ENCODE measurements at regions not wholly inside any gene's neighbourhood (a gene's known extent, or its start where the extent isn't known, plus 50 kb on each side); places are given as distances from the start of the nearest gene placed in this dataset.

DNA sequence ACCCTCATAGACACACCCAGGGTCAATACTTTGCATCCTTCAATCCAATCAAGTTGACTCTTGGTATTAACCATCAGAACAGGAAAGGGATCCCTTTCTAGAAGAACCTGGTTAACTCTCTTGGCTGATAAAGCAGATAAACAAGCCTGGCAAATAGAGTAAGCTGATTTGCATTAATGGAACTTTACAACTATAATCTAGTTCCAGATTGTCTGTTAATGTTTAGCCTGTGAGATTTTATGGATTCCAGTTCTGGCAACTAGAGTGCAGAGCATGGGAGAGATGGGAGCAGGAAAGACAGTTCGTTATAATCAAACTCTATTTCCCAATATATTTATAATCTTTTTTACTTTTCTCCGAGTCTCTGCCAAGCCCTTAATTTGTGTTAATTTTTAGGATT is 272.6 kb upstream of the KLHL1 start:
- Histone ChIP-seq H3K4me3 (ENCODE audit: low read length) (no peak overlapping the region), H4K20me1 (ENCODE audit: low read length) (no peaks in the 10 kb centered on the region), H3K4me1 (ENCODE audit: insufficient read depth, low read length) (no peaks in the 10 kb centered on the region), H3K4me2 (ENCODE audit: low read length) (no peak overlapping the region), H3K36me3 (ENCODE audit: low read depth, low read length) (no peaks in the 10 kb centered on the region), H3K27me3 (ENCODE audit: low read length) (no peaks in the 10 kb centered on the region), H3K9me3 (ENCODE audit: low read length) (no peaks in the 10 kb centered on the region), H2AFZ (ENCODE audit: low read length) (no peak overlapping the region), H3K79me2 (ENCODE audit: low read length) (no peaks in the 10 kb centered on the region), H3F3A (ENCODE audit: low read length, unreplicated experiment) (no peaks in the 10 kb centered on the region), H3K9ac (ENCODE audit: low read length) (no peak overlapping the region), H3K27ac (ENCODE audit: low read length) (no peak overlapping the region), H3K9me2 (replicated peaks; ENCODE audit: low read length) (no peaks in the 10 kb centered on the region)
- intact Hi-C loops (cut with micrococcal nuclease), result no loop called here
- POLR2A ChIA-PET (ENCODE audit: unreplicated experiment), result no interaction called here
- no peak for TF ChIP-seq EZH2phosphoT487 (IDR thresholded peaks at IDR 0.05; ENCODE audit: borderline replicate concordance, low read length)
- TF ChIP-seq EZH2 (IDR thresholded peaks at IDR 0.05; ENCODE audit: low read length, unreplicated experiment), result no peak
- no peak for TF ChIP-seq CTCF (conservative IDR thresholded peaks at IDR 0.05; ENCODE audit: low read depth, low read length)
- no TSS peak for BruUV-seq (replicated peaks)
- ATAC-seq (no peak), DNase-seq (no peak)
- CTCF ChIA-PET, result no interaction called here

GRCh38 chr13:70375718-70376117 is 267.5 kb upstream of the KLHL1 start:
- no peaks in the 10 kb centered on the region for H3K4me1 ChIP-seq (ENCODE audit: insufficient read depth, low read length)
- no peak overlapping the region for H2AFZ ChIP-seq (ENCODE audit: low read length)
- no peaks in the 10 kb centered on the region for H3K9me2 ChIP-seq (replicated peaks; ENCODE audit: low read length)
- H3K9ac ChIP-seq (ENCODE audit: low read length), result no peak overlapping the region
- no peaks in the 10 kb centered on the region for H3K9me3 ChIP-seq (ENCODE audit: low read length)
- intact Hi-C loops (cut with micrococcal nuclease), result no loop called here
- ChIA-PET CTCF (no interaction called here), POLR2A (ENCODE audit: unreplicated experiment) (no interaction called here)
- no TSS peak for BruUV-seq (replicated peaks)
- DNase-seq (no peak), ATAC-seq (no peak)
- H3K36me3 ChIP-seq (ENCODE audit: low read depth, low read length), result no peaks in the 10 kb centered on the region
- no peak overlapping the region for H3K4me2 ChIP-seq (ENCODE audit: low read length)
- H3F3A ChIP-seq (ENCODE audit: low read length, unreplicated experiment), result no peaks in the 10 kb centered on the region
- H4K20me1 ChIP-seq (ENCODE audit: low read length), result no peaks in the 10 kb centered on the region
- H3K4me3 ChIP-seq (ENCODE audit: low read length), result no peak overlapping the region
- no peak for TF ChIP-seq CTCF (conservative IDR thresholded peaks at IDR 0.05; ENCODE audit: low read depth, low read length)
- no peak for TF ChIP-seq EZH2phosphoT487 (IDR thresholded peaks at IDR 0.05; ENCODE audit: borderline replicate concordance, low read length)
- no peak for TF ChIP-seq EZH2 (IDR thresholded peaks at IDR 0.05; ENCODE audit: low read length, unreplicated experiment)
- no peak overlapping the region for H3K27ac ChIP-seq (ENCODE audit: low read length)
- H3K27me3 ChIP-seq (ENCODE audit: low read length), result no peaks in the 10 kb centered on the region
- no peaks in the 10 kb centered on the region for H3K79me2 ChIP-seq (ENCODE audit: low read length)

GRCh38 chr13:70370924-70371323 is 262.7 kb upstream of the KLHL1 start:
- H3K4me3 ChIP-seq (ENCODE audit: low read length), result no peak overlapping the region
- BruUV-seq (replicated peaks), result no TSS peak
- no peaks in the 10 kb centered on the region for H3K79me2 ChIP-seq (ENCODE audit: low read length)
- ATAC-seq (no peak), DNase-seq (no peak)
- no peaks in the 10 kb centered on the region for H4K20me1 ChIP-seq (ENCODE audit: low read length)
- no peak overlapping the region for H3K9ac ChIP-seq (ENCODE audit: low read length)
- intact Hi-C loops (cut with micrococcal nuclease), result no loop called here
- H3K4me1 ChIP-seq (ENCODE audit: insufficient read depth, low read length), result no peaks in the 10 kb centered on the region
- no peaks in the 10 kb centered on the region for H3F3A ChIP-seq (ENCODE audit: low read length, unreplicated experiment)
- ChIA-PET CTCF (no interaction called here), POLR2A (ENCODE audit: unreplicated experiment) (no interaction called here)
- no peaks in the 10 kb centered on the region for H3K9me3 ChIP-seq (ENCODE audit: low read length)
- no peaks in the 10 kb centered on the region for H3K27me3 ChIP-seq (ENCODE audit: low read length)
- no peak overlapping the region for H3K27ac ChIP-seq (ENCODE audit: low read length)
- H2AFZ ChIP-seq (ENCODE audit: low read length), result no peak overlapping the region
- no peaks in the 10 kb centered on the region for H3K36me3 ChIP-seq (ENCODE audit: low read depth, low read length)
- TF ChIP-seq EZH2 (IDR thresholded peaks at IDR 0.05; ENCODE audit: low read length, unreplicated experiment), result no peak
- no peak for TF ChIP-seq CTCF (conservative IDR thresholded peaks at IDR 0.05; ENCODE audit: low read depth, low read length)
- TF ChIP-seq EZH2phosphoT487 (IDR thresholded peaks at IDR 0.05; ENCODE audit: borderline replicate concordance, low read length), result no peak
- no peak overlapping the region for H3K4me2 ChIP-seq (ENCODE audit: low read length)
- no peaks in the 10 kb centered on the region for H3K9me2 ChIP-seq (replicated peaks; ENCODE audit: low read length)
